AG04449 (cell line): ENCODE measurements at regions not wholly inside any gene's neighbourhood (a gene's known extent, or its start where the extent isn't known, plus 50 kb on each side); places are given as distances from the start of the nearest gene placed in this dataset.
"Not testable (repeated sequence)": the region's sequence is repeated elsewhere in the genome, so short reads cannot be mapped to it uniquely, and the experiment has no call there.

Experiments used
- CTCF ChIA-PET: fragments of 350-600 bp; formaldehyde crosslinking; extraction: SDS; loops from one replicate; lab custom pipeline; 2021; ENCODE audit warnings: antibody characterized with exemption; lab: Yijun Ruan, JAX
- POLR2A ChIA-PET: fragments of 400-600, 350-600 bp; formaldehyde crosslinking; extraction: SDS; loops from one replicate; lab custom pipeline; 2020; ENCODE audit warnings: antibody characterized with exemption, inconsistent platforms; lab: Yijun Ruan, JAX
- DNase-seq: peaks from one replicate; pipeline ENCODE4 v3.0.0-alpha.2; 2010; ENCODE audit warnings: low read depth, low spot score
- H3K4me3 ChIP-seq: 2 replicates; pipeline ENCODE4 v1.5.1; 2011; ENCODE audit warnings: low read depth, mild to moderate bottlenecking, control low read depth, low read length
- TF ChIP-seq, protein P1 (sequence below): IDR thresholded peaks from one replicate; pipeline ENCODE4 v1.5.1; 2011; ENCODE audit warnings: mild to moderate bottlenecking, moderate library complexity, low read length, control low read depth, inconsistent platforms; ENCODE audit not compliant: insufficient read depth; ENCODE audit errors: missing control alignments

DNA sequence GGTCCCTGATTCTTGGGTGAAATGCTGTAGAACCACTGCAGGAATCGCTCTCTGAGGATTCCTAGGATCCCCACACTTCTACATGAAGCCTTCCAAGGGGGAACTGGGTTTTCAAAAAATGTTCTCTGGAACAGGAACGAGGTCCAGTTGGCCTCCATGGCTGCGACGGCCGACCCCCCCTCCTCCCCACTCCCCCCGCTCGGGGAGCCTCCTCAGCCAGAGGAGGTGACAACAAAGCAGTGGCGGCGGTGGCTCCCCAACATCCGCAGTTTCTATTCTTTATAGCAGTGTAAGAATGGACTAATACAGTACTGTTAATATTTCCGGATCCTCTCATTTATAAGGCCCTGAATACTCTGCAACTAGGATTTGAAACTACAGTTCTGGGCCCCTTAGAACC is 84.0 kb upstream of the PLAAT1 start:
- POLR2A ChIA-PET = no interaction called here
- CTCF ChIA-PET = no interaction called here
- no peak overlapping the region for H3K4me3 ChIP-seq
- TF ChIP-seq, protein P1, sequence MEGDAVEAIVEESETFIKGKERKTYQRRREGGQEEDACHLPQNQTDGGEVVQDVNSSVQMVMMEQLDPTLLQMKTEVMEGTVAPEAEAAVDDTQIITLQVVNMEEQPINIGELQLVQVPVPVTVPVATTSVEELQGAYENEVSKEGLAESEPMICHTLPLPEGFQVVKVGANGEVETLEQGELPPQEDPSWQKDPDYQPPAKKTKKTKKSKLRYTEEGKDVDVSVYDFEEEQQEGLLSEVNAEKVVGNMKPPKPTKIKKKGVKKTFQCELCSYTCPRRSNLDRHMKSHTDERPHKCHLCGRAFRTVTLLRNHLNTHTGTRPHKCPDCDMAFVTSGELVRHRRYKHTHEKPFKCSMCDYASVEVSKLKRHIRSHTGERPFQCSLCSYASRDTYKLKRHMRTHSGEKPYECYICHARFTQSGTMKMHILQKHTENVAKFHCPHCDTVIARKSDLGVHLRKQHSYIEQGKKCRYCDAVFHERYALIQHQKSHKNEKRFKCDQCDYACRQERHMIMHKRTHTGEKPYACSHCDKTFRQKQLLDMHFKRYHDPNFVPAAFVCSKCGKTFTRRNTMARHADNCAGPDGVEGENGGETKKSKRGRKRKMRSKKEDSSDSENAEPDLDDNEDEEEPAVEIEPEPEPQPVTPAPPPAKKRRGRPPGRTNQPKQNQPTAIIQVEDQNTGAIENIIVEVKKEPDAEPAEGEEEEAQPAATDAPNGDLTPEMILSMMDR = no peak
- DNase-seq = no peak

- TF ChIP-seq, protein P1 = no peak
- H3K4me3 ChIP-seq = no peak overlapping the region
- POLR2A ChIA-PET = no interaction called here
- CTCF ChIA-PET = no interaction called here
- no peak for DNase-seq
These were observed 75.4 kb upstream of the PLAAT1 start for GRCh38 chr3:193165431-193166120.

DNA sequence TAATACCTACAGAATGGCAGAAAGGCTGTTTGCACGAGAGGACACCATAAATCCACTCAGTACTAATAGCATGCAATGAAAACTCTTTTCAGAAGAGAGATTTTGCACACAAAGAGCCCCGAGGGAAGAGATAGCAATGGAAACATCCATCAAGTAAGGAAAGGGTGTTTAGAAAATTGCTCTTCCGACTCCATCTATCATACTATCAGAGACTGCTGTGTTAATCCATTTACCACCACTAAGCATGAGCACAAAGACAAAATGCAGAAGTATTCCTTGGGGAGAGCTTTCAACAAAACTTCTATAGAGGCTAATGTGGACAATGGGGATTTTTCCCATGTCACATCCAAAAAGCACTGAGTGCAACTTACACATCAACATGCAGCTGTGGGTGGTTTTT is 72.1 kb upstream of the PLAAT1 start:
- CTCF ChIA-PET = interaction anchor here (1.3 kb wide), 1 partner anchor 356 kb away, joined by 3 read pairs; no protein-coding TSS in a partner anchor
- POLR2A ChIA-PET = no interaction called here
- H3K4me3 ChIP-seq = no peak overlapping the region
- TF ChIP-seq, protein P1 = no peak
- no peak for DNase-seq

DNA sequence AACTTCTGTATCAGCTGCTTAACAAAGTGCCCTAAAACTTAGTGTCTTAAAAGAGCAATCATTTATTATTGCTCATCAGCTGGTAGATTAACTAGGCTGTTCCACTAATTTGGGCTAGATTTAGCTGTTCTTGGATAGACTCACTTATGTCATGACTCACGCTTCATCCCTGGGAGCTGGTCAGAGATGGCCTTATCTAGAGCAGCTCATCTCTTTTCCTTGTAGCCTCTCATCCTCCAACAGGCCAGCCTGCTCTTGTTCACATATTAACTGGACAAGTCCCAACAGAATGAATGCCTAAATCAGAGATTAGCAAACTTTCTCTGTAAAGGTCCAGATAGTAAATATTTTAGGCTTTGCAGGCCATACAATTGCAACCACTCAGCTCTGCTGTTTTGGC is 66.9 kb upstream of the PLAAT1 start:
- no peak overlapping the region for H3K4me3 ChIP-seq
- POLR2A ChIA-PET = no interaction called here
- TF ChIP-seq, protein P1 = no peak
- CTCF ChIA-PET = no interaction called here
- DNase-seq = no peak

DNA sequence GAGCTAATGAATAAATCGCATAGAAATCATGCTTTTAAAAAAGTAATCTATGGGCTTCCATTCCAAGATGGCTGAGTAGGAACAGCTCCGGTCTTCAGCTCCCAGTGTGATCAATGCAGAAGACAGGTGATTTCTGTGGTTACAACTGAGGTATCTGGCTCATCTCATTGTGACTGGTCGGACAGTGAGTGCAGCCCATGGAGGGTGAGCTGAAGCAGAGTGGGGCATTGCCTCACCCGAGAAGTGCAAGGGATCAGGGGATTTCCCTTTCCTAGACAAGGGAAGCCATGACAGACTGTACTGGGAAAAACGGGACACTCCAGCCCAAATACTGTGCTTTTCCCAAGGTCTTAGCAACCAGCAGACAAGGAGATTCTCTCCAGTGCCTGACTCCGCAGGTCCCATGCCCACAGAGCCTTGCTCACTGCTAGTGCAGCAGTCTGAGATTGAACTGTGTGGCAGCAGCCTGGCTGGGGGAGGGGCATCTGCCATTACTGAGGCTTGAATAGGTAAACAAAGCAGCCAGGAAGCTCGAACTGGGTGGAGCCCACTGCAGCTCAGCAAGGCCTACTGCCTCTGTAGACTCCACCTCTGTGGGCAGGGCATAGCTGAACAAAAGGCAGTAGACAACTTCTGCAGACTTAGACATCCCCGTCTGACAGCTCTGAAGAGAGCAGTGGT is 61.5 kb upstream of the PLAAT1 start:
- H3K4me3 ChIP-seq, DNase-seq, POLR2A ChIA-PET: not testable (repeated sequence)
- CTCF ChIA-PET = interaction anchor here (1.1 kb wide), 1 partner anchor 138 kb away, joined by 3 read pairs; no protein-coding TSS in a partner anchor

GRCh38 chr3:193187070-193187722 is 53.8 kb upstream of the PLAAT1 start:
- POLR2A ChIA-PET = no interaction called here
- TF ChIP-seq, protein P1 = no peak
- no peak for DNase-seq
- CTCF ChIA-PET = no interaction called here
- no peak overlapping the region for H3K4me3 ChIP-seq
